GM21825 (cell line): ENCODE measurements at regions not wholly inside any gene's neighbourhood (a gene's known extent, or its start where the extent isn't known, plus 50 kb on each side); places are given as distances from the start of the nearest gene placed in this dataset.
"Not testable (repeated sequence)": the region's sequence is repeated elsewhere in the genome, so short reads cannot be mapped to it uniquely, and the experiment has no call there.

Experiments
- ATAC-seq: cut with Tn5 transposase; IDR thresholded peaks from one replicate; pipeline ENCODE4 v1.9.1; 2021; ENCODE audit warnings: mild to moderate bottlenecking, moderate library complexity; ENCODE audit not compliant: unreplicated experiment

DNA sequence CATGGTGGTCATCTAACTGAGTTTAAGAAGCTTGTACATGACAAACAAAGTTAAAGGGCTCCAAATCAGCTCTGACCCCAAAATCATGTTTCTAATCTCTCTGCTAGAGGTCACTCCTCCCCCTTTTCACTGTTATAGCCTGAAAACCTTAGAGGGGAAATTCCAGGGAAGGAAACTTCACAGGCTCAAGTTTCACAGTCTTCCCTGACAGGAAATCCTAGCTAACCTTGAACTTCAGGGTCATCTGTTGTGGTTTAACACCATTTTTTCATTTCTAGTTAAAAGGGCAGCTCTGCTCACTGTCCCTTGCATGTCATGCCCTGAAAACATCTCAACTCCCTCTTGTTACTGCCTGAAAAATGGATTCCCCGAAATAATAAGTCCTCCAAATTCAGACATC is 104.4 kb upstream of the BMP2 start:
- ATAC-seq = no peak

DNA sequence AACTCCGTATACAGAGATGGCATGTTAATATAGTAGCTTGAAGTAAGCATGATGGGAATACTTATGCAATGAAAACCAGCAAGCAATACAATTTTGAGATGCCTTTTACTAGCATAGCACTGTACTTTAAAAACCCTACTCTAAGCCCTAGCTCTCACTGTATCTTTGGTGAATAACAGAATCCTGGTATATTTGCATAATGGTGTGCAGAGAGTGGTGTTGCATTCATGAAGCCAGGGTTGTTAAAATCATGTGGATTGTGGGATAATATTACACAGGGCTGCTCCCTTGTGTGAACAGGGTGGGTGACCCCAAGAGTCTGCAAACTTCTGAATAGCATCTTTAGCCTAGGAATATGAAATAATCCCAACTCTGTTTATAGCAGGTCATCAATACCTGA is 105.2 kb upstream of the BMP2 start:
- ATAC-seq = no peak

DNA sequence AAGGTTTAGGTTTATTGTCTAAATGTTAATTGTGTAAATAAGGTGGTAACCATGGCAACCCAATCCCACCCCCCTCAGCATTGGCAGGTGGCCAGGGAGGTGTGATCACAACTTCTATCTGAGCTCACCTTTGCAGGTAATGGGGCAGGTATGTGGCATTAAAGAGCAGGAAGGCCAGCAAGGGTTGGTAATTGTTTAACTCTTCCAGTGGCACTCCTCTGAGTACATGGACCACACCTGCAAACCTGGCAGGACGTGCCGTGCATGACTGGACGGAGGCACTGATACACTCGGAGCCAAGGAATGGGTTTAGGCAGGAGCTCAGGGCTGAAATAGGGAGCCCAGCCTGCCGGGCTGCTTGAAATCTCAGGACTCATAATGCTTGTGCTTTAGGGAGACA is 107.0 kb upstream of the BMP2 start:
- no peak for ATAC-seq

DNA sequence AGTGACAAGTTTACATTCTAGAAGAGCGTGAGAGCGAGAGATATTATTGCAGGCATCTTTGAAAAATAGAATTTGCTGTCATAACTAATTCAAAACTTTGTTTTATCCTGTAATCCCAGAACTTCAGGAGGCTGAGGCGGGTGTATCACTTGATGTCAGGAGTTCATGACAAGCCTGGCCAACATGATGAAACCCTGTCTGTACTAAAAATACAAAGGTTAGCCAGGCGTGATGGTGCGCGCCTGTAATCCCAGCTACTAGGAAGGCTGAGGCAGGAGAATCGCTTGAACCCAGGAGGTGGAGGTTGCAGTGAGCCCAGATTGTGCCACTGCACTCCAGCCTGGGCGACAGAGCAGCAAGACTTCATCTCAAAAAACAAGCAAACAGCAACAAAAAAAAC is 108.6 kb upstream of the BMP2 start:
- ATAC-seq = not testable (repeated sequence)

DNA sequence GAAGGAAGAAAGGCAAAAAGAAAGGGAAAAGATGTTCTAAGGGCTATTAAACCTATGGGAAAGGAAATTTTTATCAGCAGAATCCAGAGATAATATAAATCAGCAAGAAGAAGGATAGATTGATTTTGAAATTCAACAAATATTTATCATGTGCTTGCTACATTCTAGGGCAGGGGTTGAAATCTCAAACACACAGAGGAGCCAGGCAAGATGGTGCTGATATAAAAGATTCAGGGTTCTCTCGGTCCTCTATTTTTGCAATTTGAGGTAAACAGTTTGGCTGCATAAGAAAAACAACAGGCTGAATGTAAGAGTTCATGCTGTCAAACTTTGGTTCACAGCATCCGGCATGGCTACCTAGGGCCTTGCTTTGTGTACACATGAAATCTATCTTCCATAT is 109.6 kb upstream of the BMP2 start:
- no peak for ATAC-seq

DNA sequence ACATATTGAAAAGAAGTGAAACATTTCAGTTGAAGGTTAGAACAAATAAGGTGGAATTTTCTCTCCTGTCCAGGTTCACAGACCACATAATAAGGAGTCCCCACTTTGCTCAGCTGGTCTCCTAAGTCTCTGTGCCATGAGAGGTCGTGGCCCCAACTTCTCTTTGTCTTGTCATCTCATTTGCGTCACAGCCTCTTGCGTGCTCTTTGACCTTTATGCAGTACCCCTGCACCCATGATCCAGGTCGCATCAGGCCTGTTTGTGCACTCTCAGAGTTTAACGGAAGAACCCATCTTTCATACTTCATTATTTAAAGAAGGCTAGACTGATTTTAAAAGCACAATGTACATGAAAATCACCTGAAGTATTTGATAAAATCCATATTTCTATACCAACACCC is 110.4 kb upstream of the BMP2 start:
- no peak for ATAC-seq

DNA sequence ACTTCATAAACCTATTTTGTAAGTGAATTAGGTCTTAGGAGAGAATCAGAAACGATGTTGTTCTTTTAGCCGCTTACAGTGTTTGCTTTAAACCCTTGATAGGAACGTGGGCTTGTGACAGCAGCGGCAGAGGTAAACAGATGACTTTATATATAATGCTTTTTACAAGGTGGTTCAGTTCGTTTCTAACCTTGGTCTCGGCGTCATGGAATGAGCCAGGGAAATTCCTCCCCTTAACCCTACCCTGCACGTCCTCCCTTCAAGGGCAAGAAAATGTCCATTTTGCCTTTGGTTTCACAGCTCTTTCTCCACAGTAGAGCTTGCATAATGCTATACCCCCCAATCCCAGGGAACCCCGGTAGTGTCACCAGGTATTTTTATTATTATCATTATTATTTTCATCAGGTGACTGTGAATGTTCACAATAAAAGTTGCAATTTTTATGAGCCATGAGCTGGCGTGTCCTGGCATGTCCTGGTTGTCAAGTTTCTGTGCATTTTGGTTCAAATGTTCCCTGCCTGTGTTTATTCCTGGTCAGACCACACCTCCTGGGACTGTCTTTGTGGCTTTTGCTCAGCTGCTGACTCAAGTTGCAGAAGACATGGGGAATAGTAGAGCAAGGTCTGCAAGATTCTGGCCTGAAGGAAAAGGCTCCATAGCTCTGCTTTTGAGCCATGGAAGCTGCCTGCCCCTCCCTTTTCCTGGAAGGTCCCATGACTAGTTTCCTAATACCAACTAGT is 112.8 kb upstream of the BMP2 start:
- no peak for ATAC-seq

DNA sequence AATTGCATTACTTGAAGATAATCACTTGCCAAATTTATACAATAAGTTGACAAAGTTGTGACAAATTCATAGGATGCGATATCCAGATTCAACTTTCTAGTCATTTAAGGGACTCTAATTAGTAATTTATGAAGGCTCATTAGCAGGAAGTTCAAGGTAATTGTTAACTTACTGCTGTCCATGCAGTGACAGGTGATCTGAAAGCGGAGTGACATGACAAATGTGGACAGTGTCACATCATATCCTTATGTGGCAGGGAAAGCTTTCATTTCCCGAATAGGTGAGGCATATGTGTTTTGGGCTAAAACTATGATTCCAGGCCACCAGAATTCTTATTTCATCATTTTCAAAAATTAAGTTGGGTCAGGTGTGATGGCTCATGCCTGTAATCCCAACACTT is 115.9 kb upstream of the BMP2 start:
- peak; percentile 54 for ATAC-seq

DNA sequence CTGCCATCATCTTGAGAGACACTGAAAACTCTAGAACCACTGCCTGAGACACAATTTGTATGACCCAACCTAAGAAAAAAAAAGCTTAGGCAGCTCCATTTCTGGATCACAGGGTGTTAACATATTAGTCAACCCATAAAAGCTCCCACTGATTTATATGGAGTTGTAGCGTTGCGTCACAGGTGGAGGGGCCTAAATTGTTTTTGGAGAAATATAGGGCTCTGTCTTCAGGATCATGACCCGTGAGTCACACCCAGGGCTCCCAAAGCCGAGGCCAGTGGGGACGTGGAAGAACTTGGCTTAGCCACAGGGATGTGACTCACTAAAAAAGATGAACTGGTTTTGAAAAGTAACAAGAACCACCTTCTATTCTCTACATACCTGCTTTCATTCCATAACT is 116.5 kb upstream of the BMP2 start:
- no peak for ATAC-seq

DNA sequence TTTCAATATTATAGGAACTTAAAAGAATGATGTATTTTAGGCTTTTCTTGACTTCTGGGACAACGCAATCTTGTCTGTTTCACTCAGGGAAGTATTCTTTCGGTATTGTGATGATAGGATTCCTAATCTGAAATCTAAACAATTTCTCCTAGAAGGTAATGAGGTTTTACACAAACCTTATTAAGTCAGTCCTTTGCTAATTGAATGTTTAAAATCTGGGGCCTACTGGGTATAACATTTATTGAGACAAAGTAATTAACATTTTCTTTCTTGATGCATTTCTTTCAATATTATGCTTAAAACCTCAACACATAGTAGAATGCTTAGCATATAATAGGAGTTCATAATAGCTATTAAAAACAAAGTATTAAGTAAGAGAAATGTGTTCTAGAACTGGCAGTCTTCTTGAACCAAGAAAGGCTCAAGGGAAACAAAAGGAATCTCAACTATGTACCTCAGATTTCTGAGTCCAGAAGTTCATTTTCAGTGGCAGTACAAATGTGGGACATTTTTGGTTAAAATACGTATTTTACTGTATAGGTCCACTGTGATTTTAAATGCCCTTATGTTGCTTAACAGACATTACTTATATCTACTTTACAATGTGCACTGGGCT is 121.4 kb upstream of the BMP2 start:
- ATAC-seq = no peak

DNA sequence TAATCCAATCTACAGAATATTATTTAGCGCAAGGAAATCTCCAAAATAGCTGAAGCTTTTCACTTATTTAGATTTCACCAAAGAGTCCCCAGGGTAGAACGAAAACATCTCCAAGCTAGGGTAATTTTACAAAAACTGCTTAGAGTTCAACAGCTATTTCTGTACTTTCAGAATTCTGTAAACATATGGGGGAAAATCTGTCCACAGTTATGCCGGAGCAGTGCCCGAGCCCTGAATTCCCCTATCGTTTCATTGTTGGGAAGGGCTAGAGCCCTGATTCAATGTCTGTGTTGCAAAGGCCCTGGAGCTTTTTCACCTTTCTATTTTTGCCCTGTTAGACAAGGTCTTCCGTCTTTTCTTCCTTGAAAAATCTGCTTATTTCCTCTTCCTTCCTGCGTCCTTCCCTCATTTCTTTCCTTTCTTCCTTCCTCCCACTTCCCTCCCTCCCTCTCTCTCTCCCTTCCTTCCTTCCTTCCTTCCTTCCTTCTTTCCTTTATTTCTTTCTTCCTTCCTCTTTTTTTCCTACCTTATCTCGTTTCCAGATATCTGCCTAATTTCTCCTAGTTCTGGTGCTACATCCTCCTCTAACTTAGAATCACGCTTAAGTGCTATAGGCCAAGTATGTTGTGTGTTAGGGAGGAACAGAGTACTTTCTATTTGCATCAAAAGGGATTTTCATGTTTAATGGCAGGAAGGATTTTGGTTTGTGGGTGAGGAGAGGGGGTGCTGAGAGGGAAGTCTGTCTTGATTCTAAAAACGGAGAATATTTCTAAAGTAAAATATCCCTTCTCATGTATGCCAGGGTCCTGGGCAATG is 122.5 kb upstream of the BMP2 start:
- no peak for ATAC-seq

DNA sequence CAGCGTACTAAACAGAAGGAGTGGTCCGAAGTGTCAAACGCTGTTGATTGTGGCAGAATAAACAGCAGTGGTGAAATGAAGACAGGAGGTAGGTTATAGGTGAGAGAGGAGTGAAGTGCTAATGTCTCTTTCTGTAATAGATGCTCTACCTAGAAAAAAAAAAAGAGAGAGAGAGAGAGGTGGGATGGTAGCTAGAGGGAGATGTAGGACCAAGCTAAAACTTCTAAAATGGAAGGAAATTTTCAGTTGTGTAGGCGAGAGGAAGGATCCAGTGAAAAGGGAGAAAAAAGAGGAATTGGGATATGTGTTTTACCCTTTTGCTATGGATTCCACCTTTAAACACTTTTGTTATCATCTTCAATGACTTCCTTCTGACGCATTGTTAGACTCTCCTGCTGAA is 126.5 kb upstream of the BMP2 start:
- no peak for ATAC-seq

DNA sequence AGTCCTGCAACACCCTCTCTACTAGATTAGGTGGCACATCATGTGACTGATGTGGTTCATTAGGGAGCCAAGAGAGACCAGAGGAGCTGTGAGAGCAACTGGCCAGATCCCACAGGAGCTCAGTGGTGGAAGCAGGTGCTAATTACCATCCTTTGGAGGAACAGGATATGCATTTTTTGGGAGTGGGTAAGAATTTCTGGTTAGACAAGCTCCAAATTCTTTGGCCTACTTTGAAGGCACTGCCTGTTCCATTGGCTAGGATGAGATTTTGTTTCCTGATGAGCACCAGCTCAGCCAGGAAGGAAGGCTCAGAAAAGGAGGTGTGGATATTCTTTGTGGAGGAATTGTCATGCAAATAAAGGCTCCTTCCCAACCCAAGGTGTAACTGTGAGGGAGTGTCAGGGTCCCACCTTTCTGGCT is 130.3 kb upstream of the BMP2 start:
- ATAC-seq = no peak

DNA sequence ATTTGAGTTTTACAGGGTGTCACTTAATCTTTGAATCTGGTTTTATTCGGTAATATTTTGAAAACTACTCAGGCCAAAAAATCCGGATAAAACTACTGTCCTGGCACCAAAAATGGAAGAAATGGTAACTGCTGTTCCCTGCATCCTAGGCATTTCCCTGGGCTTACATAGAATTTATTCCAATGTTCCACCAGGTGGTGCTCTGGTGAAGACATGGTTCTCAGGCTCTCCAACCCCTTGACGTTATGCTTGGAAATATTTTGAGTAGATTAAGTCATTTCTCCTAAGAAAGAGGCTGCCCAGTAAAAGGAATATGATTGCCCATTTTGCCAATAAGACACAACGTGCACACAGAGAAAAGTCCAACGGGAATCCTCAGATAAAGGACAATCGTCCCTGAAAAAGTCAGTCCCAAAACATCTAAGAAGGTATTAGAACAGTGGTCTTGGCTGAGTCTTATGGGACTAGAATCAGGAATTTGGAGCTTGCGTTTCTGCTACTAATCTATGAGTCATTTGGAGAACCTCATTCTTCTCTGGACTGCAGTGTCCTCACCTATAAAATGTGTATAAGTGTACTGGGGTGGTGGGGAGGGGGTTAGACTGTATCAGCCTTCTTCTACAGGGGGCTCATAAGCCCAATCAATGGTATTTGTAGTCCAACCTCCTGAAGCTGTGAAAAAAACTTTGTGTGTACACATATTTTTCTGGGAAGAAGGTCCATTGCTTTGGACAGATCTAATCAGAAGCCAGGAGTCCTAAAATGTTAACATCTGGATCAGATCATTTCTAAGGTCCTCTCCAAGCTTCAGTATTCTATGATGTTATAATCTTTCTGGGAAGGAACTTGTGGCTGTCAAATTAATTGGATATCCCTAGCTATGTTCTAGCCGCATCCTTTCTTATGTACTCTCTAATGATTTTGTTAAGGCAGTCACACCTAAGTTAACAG is 131.0 kb upstream of the BMP2 start:
- no peak for ATAC-seq

DNA sequence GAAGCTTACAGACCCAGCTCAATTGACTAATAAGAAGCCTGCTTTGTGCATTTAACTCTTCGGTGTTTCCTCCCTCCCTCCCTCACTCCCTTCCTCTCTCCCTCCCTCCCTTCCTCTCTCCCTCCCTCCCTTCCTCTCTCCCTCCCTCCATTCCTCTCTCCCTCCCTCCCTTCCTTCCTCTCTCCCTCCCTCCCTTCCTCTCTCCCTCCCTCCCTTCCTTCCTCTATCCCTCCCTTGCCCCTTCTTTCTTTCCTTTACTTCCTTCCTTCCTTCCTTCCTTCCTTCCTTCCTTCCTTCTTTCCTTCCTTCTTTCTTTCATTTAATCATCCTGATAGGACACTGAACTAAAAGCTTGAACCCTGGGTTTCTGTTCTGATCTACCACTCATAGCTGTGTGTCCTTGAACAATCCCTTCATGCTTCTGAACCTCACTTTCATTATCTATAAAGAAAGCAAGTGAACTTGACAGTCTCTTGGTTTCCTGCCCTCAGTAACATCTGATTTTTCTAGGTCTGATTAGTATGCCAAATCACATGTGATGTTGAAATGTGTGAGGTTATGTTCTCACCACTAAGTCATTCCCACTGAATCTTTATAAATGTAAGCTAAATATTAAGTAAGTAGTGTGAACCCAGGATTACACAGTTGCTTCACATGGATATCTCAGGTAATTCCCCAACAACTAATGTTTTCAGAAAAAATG is 132.3 kb upstream of the BMP2 start:
- ATAC-seq = no peak

DNA sequence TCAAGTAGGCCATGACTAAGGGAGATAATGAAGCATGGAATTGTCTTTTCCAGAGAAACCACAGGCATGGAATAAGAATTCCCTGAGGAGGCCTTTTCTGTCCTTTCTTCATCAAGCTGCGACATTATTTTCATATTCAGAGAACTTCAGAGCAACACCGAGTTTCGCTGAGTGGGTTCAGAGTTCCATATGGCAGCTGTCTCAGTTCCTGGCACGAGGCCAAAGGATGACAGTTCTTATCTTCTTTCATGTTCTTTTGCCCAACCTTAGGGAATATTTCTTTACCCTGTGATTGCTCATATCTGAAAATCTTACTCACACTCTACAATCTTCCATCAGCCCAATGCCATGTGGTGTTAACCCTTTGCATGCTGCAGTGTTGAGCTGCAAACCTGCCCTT is 135.3 kb upstream of the BMP2 start:
- no peak for ATAC-seq

DNA sequence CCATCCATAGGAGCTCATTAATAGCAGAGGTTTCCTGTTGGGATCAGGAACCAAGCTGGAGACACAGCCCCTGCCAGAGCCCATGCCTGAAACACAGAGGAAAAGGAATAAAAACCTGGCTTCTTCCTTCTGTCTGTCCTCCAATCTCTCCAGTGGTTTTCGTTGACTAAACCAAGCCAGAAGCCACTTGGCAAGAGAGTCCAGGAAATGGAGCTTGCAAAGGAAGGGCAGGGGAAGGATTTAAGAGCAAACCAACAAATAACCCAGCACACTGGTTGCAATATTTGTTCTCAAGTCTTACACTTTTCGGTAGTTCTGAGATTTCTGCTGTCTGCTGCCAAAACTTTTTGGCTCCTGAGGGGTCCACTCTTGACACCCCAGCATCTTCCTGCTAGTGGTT is 137.0 kb upstream of the BMP2 start:
- ATAC-seq = no peak

DNA sequence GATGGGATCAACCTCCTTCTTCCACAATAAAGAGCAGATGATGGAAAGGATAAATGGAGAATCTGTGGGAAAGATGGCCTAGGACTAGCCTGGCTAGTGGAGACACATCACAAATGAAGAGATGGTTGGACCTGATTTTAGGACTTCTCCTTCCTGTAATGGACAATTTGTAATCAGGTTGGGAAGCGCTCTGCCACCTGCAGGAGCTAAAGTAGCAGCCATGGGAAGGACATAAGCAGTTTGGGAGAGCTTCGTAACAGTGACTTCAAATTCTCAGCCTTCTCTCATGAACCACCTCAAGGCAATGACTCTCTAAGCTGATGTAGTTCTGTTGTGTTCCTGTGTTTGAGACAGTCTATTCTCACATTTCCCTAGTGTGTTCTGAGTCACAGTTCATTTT is 137.9 kb upstream of the BMP2 start:
- ATAC-seq = no peak

DNA sequence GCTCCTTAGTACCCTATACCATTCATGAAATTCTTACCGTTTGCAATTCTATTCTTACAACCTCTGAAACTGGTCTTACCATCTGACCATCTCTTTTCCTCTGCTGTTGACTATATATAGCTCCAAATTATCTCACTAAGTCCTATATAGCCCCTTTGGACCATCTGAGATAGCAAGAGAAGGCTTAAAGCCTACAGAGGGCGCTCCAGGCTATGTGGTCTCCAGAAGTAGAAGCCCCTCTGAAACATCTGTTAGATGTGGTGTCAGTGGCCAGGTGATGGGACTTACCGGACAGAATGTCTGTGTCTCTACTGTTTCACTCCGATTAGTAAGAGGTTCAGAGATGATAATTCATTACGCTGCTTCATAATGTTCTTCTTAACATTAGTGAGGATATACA is 140.7 kb upstream of the BMP2 start:
- ATAC-seq = no peak

DNA sequence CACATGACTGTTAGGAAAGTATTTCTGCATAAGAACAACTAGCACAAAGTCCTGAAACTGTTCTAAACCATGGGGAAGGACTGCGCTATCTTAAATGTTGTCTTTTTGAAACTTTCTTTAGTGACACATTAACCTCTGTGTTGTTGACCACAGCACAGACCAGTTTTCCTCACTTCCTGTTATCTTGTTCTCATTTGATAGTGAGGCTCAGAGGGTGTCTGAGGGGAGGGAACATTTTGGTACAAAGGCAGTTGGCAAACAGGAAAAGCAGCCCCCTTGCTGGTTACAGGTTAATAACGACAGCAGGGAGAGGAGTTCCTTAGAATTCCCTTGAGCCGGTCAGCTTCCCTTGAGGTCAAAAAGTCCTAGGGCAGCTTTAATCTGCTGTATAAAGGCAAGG is 143.5 kb upstream of the BMP2 start:
- ATAC-seq = peak; percentile 99
